ENCODE measurements at regions not wholly inside any gene's neighbourhood (a gene's known extent, or its start where the extent isn't known, plus 50 kb on each side); places are given as distances from the start of the nearest gene placed in this dataset.

DNA sequence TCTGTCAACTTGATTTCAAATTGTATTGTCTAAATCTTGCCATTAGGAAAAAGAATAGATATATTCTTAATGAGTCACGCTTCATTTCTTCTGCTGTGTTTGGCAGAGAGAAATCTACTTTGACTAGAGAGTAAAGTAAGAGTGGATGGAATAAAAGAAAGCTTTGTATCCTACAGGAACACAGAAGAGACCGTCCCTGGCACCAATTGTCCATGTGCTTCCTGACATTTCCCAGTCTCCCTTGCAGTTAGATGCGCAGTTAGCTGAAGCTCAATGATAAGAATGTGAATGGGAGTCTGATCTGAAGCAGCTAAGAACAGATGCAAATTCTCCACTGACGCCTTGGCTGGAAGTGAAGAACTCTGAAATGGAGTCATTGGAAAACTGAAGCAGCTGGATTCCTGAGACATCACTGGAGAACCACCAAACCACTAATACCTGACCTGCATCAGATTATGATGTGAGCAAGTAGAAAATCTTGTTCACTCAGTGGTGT is 528.2 kb upstream of the MARCKS start:
- TF ChIP-seq CTCF (IDR thresholded peaks at IDR 0.05) (no peak), POLR2A (IDR thresholded peaks at IDR 0.05) (no peak), POLR2AphosphoS5 (IDR thresholded peaks at IDR 0.05) (peak in 1 of 2 donors; percentile 23)
